Gastrocnemius medialis (tissue), 4 donors: ENCODE measurements at regions not wholly inside any gene's neighbourhood (a gene's known extent, or its start where the extent isn't known, plus 50 kb on each side); places are given as distances from the start of the nearest gene placed in this dataset.
"Not testable (repeated sequence)": the region's sequence is repeated elsewhere in the genome, so short reads cannot be mapped to it uniquely, and the experiment has no call there.

ENCODE experiments used
- ATAC-seq, 2 donors: fragments of 150-250 bp; one replicate each; pipeline ENCODE4 v1.9.1; 2016
- DNase-seq, 2 donors: peaks; one replicate each; pipeline ENCODE4 v3.0.0-alpha.2; 2019
- H3K27ac ChIP-seq, 4 donors: fragments of 200-600 bp; sonication (generic); 1 replicate in 1 of 4; 2 replicates in 3 of 4; pipeline ENCODE4 v1.5.1; 2016 to 2018; ENCODE audit warnings: mild to moderate bottlenecking in 2 of 4, moderate library complexity in 1 of 4
- H3K27me3 ChIP-seq, 3 donors: fragments of 200-600 bp; sonication (generic) in 2 of 3; 1 replicate in 1 of 3; 2 replicates in 2 of 3; pipeline versions ENCODE4 v1.5.1 to v1.6.0; 2016 to 2019; ENCODE audit warnings: mild to moderate bottlenecking in 1 of 3, moderate library complexity in 1 of 3
- H3K36me3 ChIP-seq, 2 donors: fragments of 200-600 bp; sonication (generic) in 1 of 2; one replicate each; pipeline ENCODE4 v1.5.1; 2017 to 2018
- H3K4me1 ChIP-seq, 2 donors: fragments of 200-600 bp; sonication (generic) in 1 of 2; one replicate each; pipeline ENCODE4 v1.5.1; 2016 to 2017; ENCODE audit warnings: mild to moderate bottlenecking in 2 of 2
- H3K4me3 ChIP-seq, 4 donors: fragments of 200-600 bp; sonication (generic) in 3 of 4; 1 replicate in 1 of 4; 2 replicates in 3 of 4; pipeline ENCODE4 v1.5.1; 2016 to 2019; ENCODE audit warnings: mild to moderate bottlenecking in 2 of 4
- H3K9me3 ChIP-seq, 3 donors: fragments of 200-600 bp; sonication (generic) in 2 of 3; 1 replicate in 1 of 3; 2 replicates in 2 of 3; pipeline ENCODE4 v1.5.1; 2016 to 2019
- CTCF ChIP-seq, 5 experiments: fragments of 450-650 bp in 3 of 5; fragments of 200-600 bp in 2 of 5; sonication (generic) in 2 of 5; IDR thresholded peaks in 4 of 5; conservative IDR thresholded peaks in 1 of 5; 1 replicate in 4 of 5; 2 replicates in 1 of 5; pipeline ENCODE4 v1.5.1; 2016 to 2019; ENCODE audit warnings: antibody characterized with exemption in 5 of 5, mild to moderate bottlenecking in 3 of 5, moderate library complexity in 3 of 5
- POLR2A ChIP-seq, 2 donors: fragments of 450-650 bp; IDR thresholded peaks; one replicate each; pipeline ENCODE4 v1.6.1; 2017; ENCODE audit warnings: antibody characterized with exemption in 2 of 2, mild to moderate bottlenecking in 2 of 2, moderate library complexity in 2 of 2
- in situ Hi-C, 4 donors: fragments of 200-750 bp; cut with MboI; loops; one replicate each; pipeline versions ENCODE4 v1.15.0 to v1.8.0; 2017; ENCODE audit warnings: low sequenced_read_pairs in 4 of 4
- intact Hi-C: fragments of 100-400 bp; cut with DNase I; formaldehyde crosslinking; loops from one replicate; pipeline ENCODE4 v1.15.1; 2023; ENCODE audit warnings: low total_unique reads

DNA sequence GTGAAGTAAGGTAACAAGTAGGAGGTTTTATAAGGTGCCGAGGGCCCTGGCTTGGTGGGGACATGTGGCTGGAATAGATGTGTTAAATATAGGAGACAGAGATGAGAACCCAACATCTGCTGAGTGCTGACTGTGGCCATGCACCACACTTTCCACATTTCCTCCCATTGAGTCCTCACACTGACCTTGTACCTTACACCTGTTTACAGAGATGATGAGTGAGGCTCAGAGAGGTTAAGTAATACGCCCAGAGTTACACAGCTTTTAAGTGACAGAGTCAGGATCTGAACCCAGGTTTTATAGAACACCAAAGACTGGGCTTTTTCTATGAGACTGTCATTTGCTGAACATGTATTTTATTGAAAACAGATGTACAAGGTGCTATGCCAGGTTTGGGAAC lies 70.8 kb upstream of the LTA4H start:
- TF ChIP-seq POLR2A (IDR thresholded peaks at IDR 0.05) (no peak), CTCF (IDR thresholded peaks at IDR 0.05 in 4 of 5, conservative IDR thresholded peaks at IDR 0.05 in 1 of 5) (no peak)
- Histone ChIP-seq H3K36me3 (no peaks in the 10 kb centered on the region), H3K27ac (no peak overlapping the region), H3K4me3 (no peak overlapping the region), H3K4me1 (peaks cover 0 to 3% of the 10 kb centered on the region in 2 donors), H3K9me3 (no peaks in the 10 kb centered on the region), H3K27me3 (no peaks in the 10 kb centered on the region)
- ATAC-seq, result no peak
- in situ Hi-C loops (no loop called here), intact Hi-C loops (no loop called here)
- DNase-seq, result no peak

DNA sequence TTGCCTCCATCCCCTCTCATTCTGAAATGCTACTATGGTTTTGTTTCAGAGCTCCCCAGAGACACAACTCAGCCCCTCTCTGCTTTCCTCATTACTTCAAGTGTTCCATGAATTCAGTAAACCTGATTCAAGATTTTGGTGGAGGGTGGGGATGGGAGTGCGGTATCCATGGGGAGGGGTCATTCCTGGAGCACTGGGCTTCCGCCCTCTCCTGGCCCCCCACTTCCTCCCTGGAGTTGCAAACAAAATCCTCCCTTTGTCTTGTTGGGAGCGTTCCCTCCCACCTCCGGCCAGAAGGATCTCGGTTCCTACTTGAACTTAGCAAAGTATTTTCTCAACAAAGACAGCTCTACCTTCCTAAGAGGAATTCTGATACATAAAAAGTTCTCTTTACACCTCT lies 71.8 kb upstream of the LTA4H start:
- Histone ChIP-seq H3K36me3 (no peaks in the 10 kb centered on the region), H3K4me1 (peaks cover 0 to 3% of the 10 kb centered on the region in 2 donors), H3K27me3 (no peaks in the 10 kb centered on the region), H3K9me3 (no peaks in the 10 kb centered on the region), H3K27ac (peak overlapping the region in 3 of 4 donors; percentile 48 to 68 (median 53)), H3K4me3 (no peak overlapping the region)
- TF ChIP-seq CTCF (IDR thresholded peaks at IDR 0.05 in 4 of 5, conservative IDR thresholded peaks at IDR 0.05 in 1 of 5) (no peak), POLR2A (IDR thresholded peaks at IDR 0.05) (no peak)
- ATAC-seq, result no peak
- intact Hi-C loops, result no loop called here
- no peak for DNase-seq
- in situ Hi-C loops, result no loop called here

GRCh38 chr12:96108321-96108720 lies 72.9 kb upstream of the LTA4H start:
- no peaks in the 10 kb centered on the region for H3K9me3 ChIP-seq
- peak; percentile 41 to 52 for ATAC-seq
- peak in 1 of 2 donors; percentile 17 for DNase-seq
- no peak for TF ChIP-seq POLR2A (IDR thresholded peaks at IDR 0.05)
- TF ChIP-seq CTCF (IDR thresholded peaks at IDR 0.05 in 4 of 5, conservative IDR thresholded peaks at IDR 0.05 in 1 of 5), result no peak
- H3K36me3 ChIP-seq, result no peaks in the 10 kb centered on the region
- in situ Hi-C loops (no loop called here), intact Hi-C loops (no loop called here)
- H3K4me1 ChIP-seq, result no peaks in the 10 kb centered on the region
- H3K27ac ChIP-seq, result peak overlapping the region in 3 of 4 donors; percentile 48 to 68 (median 53)
- no peaks in the 10 kb centered on the region for H3K27me3 ChIP-seq
- no peak overlapping the region for H3K4me3 ChIP-seq

- H3K4me3 ChIP-seq, ATAC-seq, H3K27me3 ChIP-seq, H3K9me3 ChIP-seq, in situ Hi-C loops, intact Hi-C loops, H3K4me1 ChIP-seq, DNase-seq, H3K36me3 ChIP-seq: not testable (repeated sequence)
- H3K27ac ChIP-seq, result peak overlapping the region in 1 of 4 donors; percentile 20
Measured at GRCh38 chr12:96108941-96109340, 73.6 kb upstream of the LTA4H start.

GRCh38 chr12:96112733-96113132 lies 77.3 kb upstream of the LTA4H start:
- Histone ChIP-seq H3K9me3 (no peaks in the 10 kb centered on the region), H3K4me3 (no peak overlapping the region), H3K27ac (no peak overlapping the region), H3K4me1 (no peaks in the 10 kb centered on the region), H3K36me3 (no peaks in the 10 kb centered on the region), H3K27me3 (no peaks in the 10 kb centered on the region)
- intact Hi-C loops, result no loop called here
- no peak for TF ChIP-seq CTCF (IDR thresholded peaks at IDR 0.05 in 4 of 5, conservative IDR thresholded peaks at IDR 0.05 in 1 of 5)
- no peak for TF ChIP-seq POLR2A (IDR thresholded peaks at IDR 0.05)
- ATAC-seq (no peak), DNase-seq (no peak)
- in situ Hi-C loops, result no loop called here
